ENCODE measurements at regions not wholly inside any gene's neighbourhood (a gene's known extent, or its start where the extent isn't known, plus 50 kb on each side); places are given as distances from the start of the nearest gene placed in this dataset.
A peak's percentile ranks its signal among the peaks of the same experiment; 100 is the strongest.

GRCh38 chr9:87259543-87260518 is 237.8 kb upstream of the DAPK1 start:
- 75 to 80% methylated on average over 20 of the region's 20 CpGs for WGBS, 2 donors

DNA sequence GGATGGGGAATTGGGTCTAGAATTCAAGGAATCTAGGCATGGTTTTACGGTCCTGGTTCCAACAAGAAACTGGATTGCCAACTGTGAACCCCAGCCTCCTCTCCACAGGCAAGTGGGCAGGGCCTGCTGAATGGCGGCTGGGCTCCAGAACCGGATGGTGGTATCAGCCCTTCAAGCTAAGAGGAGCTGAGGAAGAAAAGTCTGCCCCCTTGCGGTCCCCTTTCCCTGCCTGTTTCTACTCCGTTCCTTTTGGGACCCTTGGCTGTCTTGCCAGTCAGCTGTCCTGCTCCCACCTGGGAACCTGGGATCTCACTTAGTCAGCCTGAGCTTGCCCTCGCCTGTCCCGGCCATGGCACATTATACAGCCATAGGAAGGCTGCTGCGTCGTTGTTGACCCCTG is 234.4 kb upstream of the DAPK1 start:
- TF ChIP-seq POLR2A (IDR thresholded peaks at IDR 0.05) (no peak), CTCF (IDR thresholded peaks at IDR 0.05) (peak in 3 of 7 experiments; percentile 15 to 29 (median 19))
- DNase-seq (peak in 3 of 4 donors; percentile 27 to 41 (median 39)), ATAC-seq (no peak)
- H3K27ac ChIP-seq = no peak overlapping the region
- no peaks in the 10 kb centered on the region for H3K36me3 ChIP-seq (replicated peaks in 1 of 2; ENCODE audit: insufficient read depth in 1 of 2, low read depth in 2 of 2)
- H3K27me3 ChIP-seq = no peaks in the 10 kb centered on the region
- H3K4me1 ChIP-seq = no peaks in the 10 kb centered on the region
- no peak overlapping the region for H3K4me3 ChIP-seq
- intact Hi-C loops (cut with DNase I) = no loop called here
- no peaks in the 10 kb centered on the region for H3K9me3 ChIP-seq
- WGBS, 2 donors = 62 to 90% methylated on average over 2 to 9 of the region's 9 CpGs

More at GRCh38 chr9:87259543-87260518, 237.8 kb upstream of the DAPK1 start:
- Histone ChIP-seq H3K9me3 (no peaks in the 10 kb centered on the region), H3K27me3 (no peaks in the 10 kb centered on the region), H3K4me1 (no peaks in the 10 kb centered on the region), H3K36me3 (replicated peaks in 1 of 2; ENCODE audit: insufficient read depth in 1 of 2, low read depth in 2 of 2) (no peaks in the 10 kb centered on the region), H3K4me3 (no peak overlapping the region), H3K27ac (no peak overlapping the region)
- DNase-seq (no peak), ATAC-seq (no peak)
- intact Hi-C loops (cut with DNase I) = no loop called here
- TF ChIP-seq CTCF (IDR thresholded peaks at IDR 0.05) (no peak), POLR2A (IDR thresholded peaks at IDR 0.05) (no peak)

GRCh38 chr9:87266697-87267096 is 231.0 kb upstream of the DAPK1 start:
- Histone ChIP-seq H3K27me3 (no peaks in the 10 kb centered on the region), H3K36me3 (replicated peaks in 1 of 2; ENCODE audit: insufficient read depth in 1 of 2, low read depth in 2 of 2) (no peaks in the 10 kb centered on the region), H3K4me3 (no peak overlapping the region), H3K9me3 (no peaks in the 10 kb centered on the region), H3K27ac (no peak overlapping the region), H3K4me1 (peaks cover 10% of the 10 kb centered on the region)
- no peak for TF ChIP-seq CTCF (IDR thresholded peaks at IDR 0.05)
- no peak for TF ChIP-seq POLR2A (IDR thresholded peaks at IDR 0.05)
- DNase-seq (no peak), ATAC-seq (no peak)
- intact Hi-C loops (cut with DNase I) = no loop called here
- 72 to 76% methylated on average over 1 of the region's 1 CpG for WGBS, 2 donors

DNA sequence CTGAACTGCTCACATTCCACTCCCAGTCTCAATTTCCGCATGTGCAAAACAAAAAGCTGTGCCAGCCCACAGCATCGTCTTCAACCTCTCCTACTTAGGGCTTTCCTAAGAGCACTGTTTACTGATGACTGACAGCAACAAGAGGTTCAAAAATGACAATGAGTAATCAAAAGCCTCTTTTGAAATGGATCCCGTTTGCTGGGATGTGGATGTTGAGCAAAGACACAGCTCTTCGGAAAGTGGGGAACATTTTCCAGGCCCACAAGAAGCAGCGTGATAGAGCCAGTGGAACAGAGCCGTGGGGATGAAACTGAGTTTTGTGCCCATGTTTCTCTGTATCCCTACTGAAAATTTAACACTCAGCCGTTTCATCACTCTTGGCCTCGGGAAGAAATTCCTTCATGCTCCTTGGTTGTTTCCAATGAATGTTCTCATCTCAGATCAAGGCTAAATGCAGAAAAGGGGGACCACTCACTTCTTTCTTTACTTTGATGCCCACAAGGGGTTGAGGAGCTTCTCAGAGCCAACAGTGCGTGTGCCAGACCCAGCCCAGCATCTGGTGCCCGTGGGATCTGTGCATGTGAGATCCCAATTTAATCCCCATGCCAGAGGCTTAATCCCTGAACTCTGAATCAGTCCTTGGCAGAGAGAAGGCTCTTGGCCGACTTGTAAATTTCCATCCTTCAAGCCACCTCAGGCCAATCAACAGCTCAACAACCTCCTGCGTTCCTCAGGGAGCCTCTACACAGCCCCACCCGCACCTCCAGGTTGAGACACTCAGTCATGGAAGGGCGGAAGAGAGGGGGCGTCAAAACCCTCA is 230.2 kb upstream of the DAPK1 start:
- no peak overlapping the region for H3K4me3 ChIP-seq
- H3K27ac ChIP-seq = no peak overlapping the region
- 85 to 86% methylated on average over 15 of the region's 15 CpGs for WGBS, 2 donors

More for the DNA sequence above, 230.2 kb upstream of the DAPK1 start:
- H3K27me3 ChIP-seq = no peaks in the 10 kb centered on the region
- intact Hi-C loops (cut with DNase I) = no loop called here
- H3K4me1 ChIP-seq = peaks cover 10% of the 10 kb centered on the region
- no peaks in the 10 kb centered on the region for H3K36me3 ChIP-seq (replicated peaks in 1 of 2; ENCODE audit: insufficient read depth in 1 of 2, low read depth in 2 of 2)
- ATAC-seq (peak; percentile 31), DNase-seq (peak in 1 of 4 donors; percentile 12)
- no peaks in the 10 kb centered on the region for H3K9me3 ChIP-seq
- TF ChIP-seq POLR2A (IDR thresholded peaks at IDR 0.05) = no peak
- no peak for TF ChIP-seq CTCF (IDR thresholded peaks at IDR 0.05)
